ENCODE measurements at regions not wholly inside any gene's neighbourhood (a gene's known extent, or its start where the extent isn't known, plus 50 kb on each side); places are given as distances from the start of the nearest gene placed in this dataset.
"Not testable (repeated sequence)": the region's sequence is repeated elsewhere in the genome, so short reads cannot be mapped to it uniquely, and the experiment has no call there.

DNA sequence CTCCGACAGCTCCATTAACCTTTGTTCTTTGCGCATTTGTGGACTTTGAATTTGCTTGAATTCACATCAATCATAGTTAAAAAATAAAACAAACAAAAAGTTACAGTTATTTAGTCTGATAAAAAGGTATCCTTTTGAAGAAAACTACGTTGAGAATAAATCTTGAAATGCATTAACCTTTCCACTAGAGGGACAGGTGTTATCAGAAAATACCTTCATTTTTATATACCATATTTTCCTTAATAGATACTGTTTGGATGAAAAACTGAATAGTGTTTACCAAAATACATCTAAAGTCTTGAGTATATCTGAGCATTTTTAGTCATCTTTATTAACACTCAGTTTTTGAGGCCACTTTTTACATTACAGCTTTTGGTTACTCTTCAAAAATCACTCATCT is 371.9 kb downstream of the ZWINT start:
- DNase-seq (ENCODE audit: extremely low read depth in 1 of 11, low read depth in 9 of 11, low spot score in 4 of 11), result no peak

DNA sequence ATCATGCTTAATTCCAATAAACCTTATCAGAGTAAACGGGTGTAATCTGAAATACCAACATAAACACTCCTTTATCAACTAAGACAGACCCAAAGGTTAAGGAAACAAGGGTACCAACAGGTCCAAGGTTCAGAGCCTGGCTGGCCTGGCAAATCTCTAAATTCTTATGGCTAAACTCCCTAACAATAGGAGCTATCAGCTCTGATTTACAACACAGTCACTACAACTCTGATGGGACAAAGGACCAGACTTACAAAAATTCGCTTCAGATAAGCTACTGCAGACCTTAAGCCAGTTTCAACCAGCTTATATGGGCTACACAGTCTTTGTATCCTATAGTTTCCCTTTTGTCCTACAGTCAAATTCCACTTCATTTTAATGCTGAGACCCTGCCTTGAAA is 381.9 kb downstream of the ZWINT start:
- no peak for DNase-seq (ENCODE audit: extremely low read depth in 1 of 11, low read depth in 9 of 11, low spot score in 4 of 11)

DNA sequence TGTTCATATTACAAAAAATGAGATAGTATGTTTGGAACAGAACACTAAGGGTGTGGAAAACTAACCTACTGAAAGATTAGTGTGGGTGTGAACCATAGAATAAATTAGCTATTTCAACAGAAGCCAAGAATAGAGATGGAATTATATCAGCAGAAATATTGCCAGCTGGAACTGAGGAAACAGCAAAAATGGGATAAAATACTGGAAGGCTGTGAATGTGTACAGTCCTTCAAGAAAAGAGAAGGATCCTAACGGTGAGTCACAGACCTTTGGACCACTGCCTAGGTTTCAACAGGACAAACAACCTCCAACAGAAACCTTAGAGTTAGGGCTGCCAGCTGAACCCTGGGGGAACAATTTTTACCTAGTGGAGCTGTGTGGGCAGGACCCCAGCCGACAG is 395.0 kb downstream of the ZWINT start:
- no peak for DNase-seq (ENCODE audit: extremely low read depth in 1 of 11, low read depth in 9 of 11, low spot score in 4 of 11)

DNA sequence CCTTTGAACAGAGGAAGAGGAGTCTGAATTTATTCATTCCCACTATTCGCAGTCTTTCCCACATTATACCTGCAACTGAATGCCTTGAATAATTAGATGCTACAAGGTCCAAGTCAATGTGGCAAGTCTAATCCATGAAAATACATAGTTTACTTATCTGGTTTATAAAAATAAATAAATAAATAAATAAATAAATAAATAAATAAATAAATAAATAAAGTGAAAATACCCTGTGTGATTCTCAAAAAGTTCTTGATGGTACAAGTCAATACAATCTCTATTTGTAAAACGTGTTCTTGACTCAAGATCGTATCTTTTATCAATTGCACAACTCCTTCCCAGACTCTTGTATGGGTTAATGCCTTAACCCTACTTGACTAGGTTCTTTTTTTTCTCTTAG is 417.7 kb downstream of the ZWINT start:
- DNase-seq (ENCODE audit: extremely low read depth in 1 of 11, low read depth in 9 of 11, low spot score in 4 of 11), result no peak

DNA sequence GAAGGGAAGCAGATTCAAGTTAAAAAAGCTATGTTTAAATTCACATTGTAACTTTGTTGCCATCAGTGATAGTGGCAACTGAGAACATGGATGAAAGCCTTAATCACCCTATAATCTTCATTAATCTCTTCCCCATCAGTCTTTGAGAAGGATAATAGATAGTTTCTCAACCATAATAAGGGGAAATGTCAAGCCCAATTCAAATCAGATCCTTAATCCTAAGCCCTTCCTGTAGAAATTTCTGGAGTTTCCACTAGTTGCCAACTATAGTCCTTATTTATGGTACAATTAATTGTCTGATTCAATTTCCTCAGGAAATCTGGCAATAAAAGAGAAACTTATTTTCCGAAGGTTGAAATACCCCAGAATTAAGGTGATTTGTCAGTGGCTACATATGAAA is 431.8 kb downstream of the ZWINT start:
- no peak for DNase-seq (ENCODE audit: extremely low read depth in 1 of 11, low read depth in 9 of 11, low spot score in 4 of 11)

DNA sequence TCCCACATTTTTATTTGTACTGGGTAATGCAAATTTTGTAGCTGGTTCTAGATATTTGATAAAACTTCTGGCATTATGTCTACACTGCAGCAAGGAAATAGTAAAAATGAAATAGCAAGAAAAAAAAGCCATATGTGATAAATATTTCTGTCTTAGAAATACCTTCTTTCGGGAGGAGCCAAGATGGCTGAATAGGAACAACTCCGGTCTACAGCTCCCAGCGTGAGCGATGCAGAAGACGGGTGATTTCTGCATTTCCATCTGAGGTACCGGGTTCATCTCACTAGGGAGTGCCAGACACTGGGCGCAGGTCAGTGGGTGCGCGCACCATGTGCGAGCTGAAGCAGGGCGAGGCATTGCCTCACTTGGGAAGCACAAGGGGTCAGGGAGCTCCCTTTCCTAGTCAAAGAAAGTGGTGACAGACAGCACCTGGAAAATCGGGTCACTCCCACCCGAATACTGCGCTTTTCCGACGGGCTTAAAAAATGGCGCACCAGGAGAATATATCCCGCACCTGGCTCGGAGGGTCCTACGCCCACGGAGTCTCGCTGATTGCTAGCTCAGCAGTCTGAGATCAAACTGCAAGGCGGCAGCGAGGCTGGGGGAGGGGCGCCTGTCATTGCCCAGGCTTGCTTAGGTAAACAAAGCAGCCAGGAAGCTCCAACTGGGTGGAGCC is 461.4 kb downstream of the ZWINT start:
- not testable (repeated sequence) for DNase-seq (ENCODE audit: extremely low read depth in 1 of 11, low read depth in 9 of 11, low spot score in 4 of 11)

DNA sequence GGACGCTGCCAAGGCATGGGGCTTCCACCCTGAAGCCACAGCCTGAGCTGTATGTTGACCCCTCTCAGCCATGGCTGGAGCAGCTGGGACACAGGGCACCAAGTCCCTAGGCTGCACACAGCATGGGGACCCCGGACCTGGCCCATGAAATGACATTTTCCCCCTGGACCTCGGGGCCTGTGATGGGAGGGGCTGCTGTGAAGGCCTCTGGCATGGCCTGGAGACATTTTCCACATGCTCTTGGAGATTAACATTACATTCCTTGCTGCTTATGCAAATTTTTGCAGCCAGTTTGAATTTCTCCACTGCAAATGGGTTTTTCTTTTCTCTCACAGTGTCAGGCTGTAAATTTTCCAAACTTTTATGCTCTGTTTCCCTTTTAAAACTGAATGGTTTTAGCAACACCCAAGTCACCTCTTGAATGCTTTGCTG is 463.6 kb downstream of the ZWINT start:
- DNase-seq (ENCODE audit: extremely low read depth in 1 of 11, low read depth in 9 of 11, low spot score in 4 of 11), result peak; percentile 15 to 70 (median 54)

DNA sequence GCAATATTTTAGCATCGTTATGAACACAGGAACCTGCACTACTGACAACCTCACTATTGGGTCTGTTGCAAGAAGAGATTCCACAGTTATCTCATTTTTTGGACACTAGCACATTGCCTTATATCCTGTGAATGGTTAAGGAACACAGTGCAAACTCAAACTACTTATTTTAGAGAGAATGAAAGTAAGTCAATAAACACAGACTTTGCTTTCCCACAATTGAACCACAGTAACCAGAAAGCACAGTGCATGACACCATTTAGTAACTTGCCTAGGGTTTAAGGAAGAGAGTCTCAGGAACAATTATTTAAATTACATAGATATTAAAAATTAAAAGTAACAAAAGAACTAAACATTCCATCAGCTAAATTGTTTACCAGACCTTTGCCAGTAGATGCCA is 468.8 kb downstream of the ZWINT start:
- DNase-seq (ENCODE audit: extremely low read depth in 1 of 11, low read depth in 9 of 11, low spot score in 4 of 11), result no peak

DNA sequence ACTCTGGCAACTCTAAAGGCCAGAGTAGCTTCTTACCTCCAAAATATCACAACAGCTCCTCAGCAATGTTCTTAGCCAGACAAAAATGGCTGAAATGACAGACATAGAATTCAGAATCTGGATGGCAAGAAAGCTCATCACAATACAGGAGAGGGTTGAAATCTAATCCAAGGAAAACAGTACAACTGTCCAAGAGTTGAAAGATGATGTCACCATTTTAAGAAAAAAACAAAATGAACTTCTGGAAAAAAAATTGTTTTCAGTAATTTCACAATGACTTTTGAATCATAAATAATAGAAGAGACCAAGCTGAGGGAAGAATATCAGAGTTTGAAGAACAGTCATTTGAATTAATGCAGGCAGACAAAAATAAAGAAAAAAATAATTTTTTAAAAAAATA is 479.5 kb downstream of the ZWINT start:
- DNase-seq (ENCODE audit: extremely low read depth in 1 of 11, low read depth in 9 of 11, low spot score in 4 of 11), result no peak

DNA sequence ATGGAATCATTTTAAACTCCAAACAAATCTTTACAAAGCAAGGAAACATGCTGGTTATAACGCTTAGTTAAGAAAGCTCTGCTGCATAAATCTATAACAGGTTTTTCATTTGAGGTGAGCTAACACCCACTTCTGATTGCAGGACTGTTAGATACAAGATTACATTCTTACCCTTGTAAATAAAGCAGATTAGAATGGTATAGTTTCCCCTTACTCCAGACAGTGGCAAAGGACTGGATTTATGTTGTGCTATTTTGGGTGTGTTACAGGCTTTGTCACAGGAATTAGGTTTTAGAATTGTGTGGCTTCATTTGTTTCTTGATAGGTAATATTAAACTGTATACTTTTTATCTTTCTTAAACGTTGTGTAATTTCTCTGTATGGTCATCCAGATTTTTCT is 487.6 kb downstream of the ZWINT start:
- DNase-seq (ENCODE audit: extremely low read depth in 1 of 11, low read depth in 9 of 11, low spot score in 4 of 11), result no peak

DNA sequence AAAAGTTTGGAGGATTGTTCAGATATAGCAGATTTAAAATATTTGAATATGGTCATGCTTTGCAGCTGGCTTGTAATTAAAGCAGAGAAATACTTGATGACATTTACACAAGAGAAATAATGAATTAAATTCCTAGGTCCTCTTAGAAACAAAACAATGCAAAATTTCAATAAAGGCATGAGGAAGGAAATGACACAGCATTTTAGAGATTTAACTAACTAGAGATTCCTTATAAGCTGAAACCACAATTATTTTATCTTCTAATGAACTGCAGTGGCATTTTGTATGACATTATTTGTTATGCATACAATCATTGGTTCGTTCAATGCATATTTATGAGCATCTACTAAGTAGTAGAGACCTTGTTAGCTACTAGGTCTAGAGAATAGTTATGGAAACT is 490.9 kb downstream of the ZWINT start:
- DNase-seq (ENCODE audit: extremely low read depth in 1 of 11, low read depth in 9 of 11, low spot score in 4 of 11), result no peak

DNA sequence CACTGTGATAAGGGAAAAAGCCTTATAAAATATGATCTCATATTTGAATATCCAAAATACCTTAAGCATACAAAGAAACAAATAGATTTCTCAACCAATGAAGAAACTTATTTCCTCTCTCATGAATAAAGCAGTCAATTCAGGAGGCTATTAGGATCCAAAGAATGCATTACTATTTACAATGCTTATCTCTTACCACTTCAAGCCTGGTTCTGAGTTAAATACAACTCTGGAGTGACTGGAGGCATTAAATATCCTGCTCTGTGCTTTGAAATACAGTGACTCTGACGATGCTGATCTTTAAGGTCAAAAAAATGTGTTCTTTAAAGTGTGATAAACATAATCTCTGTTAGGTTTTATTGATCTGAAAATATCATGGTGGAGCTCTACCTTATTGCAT is 493.2 kb downstream of the ZWINT start:
- no peak for DNase-seq (ENCODE audit: extremely low read depth in 1 of 11, low read depth in 9 of 11, low spot score in 4 of 11)

DNA sequence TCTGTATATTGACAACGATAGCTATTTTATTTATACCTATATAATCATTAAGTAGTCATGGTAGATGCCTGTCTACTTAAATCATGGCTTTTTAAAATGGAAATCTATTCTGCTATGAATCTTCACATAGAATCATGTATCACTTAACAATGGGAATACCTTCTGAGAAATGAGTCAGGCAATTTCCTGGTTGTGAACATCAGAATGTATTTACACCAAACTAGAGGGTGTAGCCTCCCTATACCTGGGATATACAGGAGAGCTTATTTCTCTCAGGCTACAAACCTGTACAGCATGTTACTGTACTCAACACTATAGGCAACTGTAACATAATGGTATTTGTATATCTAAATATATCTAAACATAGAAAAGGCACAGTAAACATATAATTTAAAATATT is 502.3 kb downstream of the ZWINT start:
- no peak for DNase-seq (ENCODE audit: extremely low read depth in 1 of 11, low read depth in 9 of 11, low spot score in 4 of 11)

DNA sequence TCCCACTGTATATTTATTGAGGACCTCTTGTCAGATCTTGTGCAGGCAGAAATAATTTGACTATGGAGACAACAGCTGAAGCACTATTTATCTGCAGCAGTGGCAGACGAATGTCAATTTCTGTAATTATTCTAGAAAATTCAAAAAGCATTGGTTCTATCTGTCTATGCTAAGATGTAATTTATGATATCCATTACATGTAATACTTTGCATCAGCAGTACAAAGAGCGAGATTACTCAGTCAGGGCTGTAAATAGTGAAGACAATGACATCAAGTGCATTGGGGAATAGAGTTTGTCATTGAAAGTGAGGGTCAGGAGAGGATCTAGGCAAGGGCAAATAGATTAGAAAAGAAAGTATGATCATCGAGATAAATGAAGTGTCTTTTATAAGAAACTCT is 508.2 kb downstream of the ZWINT start:
- DNase-seq (ENCODE audit: extremely low read depth in 1 of 11, low read depth in 9 of 11, low spot score in 4 of 11), result no peak

DNA sequence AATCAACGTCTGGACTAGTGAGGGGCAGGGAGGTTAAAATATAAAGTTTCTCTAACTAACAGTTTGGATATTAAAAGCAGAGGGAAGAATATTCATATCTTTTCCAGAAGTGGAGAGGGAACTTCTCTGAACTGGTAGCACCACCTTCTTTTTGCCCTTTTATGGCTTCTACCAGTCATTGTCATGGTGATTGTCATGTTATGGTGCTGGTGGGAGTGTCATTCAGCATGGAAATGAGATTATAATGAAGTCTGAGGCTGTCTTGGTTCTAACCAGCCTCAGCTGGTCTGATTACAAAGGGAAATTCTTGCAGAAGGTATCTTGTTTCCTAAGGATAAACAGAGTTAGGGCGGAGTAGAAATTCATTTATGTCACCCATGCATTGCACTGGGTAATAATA is 523.8 kb downstream of the ZWINT start:
- DNase-seq (ENCODE audit: extremely low read depth in 1 of 11, low read depth in 9 of 11, low spot score in 4 of 11), result no peak

DNA sequence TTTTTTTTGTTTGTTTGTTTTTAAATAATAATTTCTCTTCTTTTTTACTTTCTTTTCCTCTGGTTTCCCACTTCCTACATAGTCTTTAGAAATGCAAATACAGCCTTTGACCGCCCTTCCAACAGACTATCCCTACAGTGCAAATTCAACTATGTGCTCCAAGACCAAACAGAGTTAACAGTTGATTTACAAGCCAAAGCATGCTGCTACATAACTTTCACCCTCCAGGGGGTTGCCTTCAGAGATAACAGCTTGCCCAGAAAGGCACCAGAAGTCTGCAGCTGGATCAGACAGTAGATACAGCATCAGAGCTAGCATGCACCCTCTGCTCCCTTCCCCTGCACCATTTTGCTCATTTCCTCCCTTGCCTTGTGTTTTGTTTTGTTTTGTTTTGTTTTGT is 539.0 kb downstream of the ZWINT start:
- DNase-seq (ENCODE audit: extremely low read depth in 1 of 11, low read depth in 9 of 11, low spot score in 4 of 11), result peak in 1 of 11 donors; percentile 14

DNA sequence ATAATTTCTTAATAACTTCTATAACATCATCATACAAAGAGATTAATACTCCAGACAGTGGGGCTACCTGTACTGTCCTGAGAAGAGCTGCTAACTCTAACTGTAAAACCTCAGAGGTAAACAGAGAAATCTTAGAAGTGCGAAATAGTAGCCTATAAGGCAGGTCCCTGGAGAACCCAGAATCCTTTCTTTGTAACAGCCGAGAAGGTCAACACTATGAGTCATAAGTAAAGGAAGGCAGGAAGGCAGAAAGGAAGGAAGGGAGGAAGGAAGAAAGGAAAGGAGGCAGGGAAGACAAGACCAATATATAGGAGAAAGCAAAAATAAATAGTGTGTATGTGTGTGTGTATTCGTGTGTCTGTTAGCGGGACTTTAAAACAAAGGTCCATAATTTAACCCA is 540.6 kb downstream of the ZWINT start:
- no peak for DNase-seq (ENCODE audit: extremely low read depth in 1 of 11, low read depth in 9 of 11, low spot score in 4 of 11)

DNA sequence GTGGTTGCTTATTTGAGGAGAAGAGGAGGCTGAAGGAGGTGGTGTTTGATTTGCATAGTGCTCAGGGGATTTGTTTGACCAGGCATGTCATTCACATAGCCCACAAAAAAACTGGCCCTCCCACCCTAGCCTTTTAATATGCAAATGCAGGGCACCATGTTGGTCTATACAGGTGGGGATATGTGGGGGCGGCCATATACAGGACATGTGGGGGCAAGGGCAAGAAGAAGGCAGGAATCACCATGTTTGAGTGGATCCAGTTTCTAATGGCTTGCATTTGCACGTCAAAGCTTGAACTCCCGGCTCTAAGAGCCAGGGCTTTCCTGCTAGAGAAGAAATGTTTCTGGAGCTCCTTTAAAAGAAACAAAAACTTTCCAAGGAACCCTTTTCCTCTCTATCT is 541.0 kb downstream of the ZWINT start:
- DNase-seq (ENCODE audit: extremely low read depth in 1 of 11, low read depth in 9 of 11, low spot score in 4 of 11), result no peak

DNA sequence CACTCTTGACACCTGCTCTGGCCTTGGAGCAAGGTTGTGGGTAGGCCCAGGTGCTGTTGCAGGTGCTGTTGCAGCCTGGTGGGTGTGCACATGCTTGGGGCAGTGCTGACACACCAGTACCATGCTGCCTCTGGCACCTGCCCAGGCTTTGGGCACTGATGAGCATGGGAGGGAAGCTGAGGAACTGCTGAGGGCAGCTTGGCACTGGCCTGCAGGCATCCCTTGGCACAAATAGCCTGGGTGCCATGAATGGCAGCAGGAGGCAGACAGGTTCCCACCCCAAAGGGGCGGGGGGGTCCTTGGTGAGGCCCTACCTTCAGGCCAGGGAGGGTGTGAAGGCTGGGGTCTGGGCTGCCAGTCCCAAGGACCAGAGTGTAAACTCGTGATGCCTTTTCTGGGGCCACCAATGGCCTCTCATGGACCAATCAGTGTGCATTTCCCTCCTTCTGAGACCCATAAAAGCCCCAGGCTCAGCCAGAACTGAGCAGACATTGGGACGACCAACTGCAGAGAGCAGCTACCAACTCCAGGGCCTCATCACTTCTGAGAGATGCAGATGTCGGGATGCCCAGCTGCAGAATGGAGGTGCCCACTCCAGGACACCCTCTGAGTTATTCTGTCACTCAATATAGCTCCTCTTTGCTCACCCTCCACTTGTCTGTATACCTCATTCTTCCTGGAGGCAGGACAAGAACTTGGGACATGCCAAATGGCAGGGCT is 547.4 kb downstream of the ZWINT start:
- DNase-seq (ENCODE audit: extremely low read depth in 1 of 11, low read depth in 9 of 11, low spot score in 4 of 11), result no peak

DNA sequence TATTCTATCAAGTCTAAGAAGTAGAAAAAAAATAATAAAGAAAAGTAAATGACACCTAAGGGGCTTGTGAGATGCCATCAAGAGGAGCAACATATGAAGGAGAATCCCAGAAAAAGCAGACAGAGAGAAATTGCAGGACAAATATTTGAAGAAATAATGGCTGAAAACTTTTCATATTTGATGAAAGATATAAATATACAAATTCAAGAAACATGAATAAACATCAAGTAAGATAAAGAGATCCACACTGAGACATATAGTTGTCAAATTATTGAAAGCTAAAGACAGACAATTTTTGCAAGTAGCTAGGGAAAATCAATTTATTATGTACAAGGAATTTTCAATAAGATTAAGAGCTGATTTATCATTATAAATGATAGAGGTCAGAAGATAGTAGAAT is 558.0 kb downstream of the ZWINT start:
- DNase-seq (ENCODE audit: extremely low read depth in 1 of 11, low read depth in 9 of 11, low spot score in 4 of 11), result no peak

DNA sequence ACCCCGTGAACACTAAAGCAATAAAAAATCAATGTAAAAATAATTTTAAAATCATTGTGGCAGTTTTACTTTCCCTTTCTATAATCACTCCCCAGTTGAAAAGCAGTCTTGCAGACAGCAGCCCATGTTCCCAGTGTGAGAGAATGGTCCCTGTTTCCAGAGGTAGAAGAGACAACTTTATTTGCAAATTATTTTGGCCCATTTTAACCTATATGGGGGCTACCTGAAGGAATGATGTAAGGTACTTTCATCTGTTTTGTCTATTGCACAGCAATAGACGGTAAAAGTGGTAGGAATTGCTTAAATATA is 559.8 kb downstream of the ZWINT start:
- no peak for DNase-seq (ENCODE audit: extremely low read depth in 1 of 11, low read depth in 9 of 11, low spot score in 4 of 11)

Measured in renal cortex interstitium (tissue), 11 donors.